Endothelial cell of umbilical vein (primary cell): ENCODE measurements at regions not wholly inside any gene's neighbourhood (a gene's known extent, or its start where the extent isn't known, plus 50 kb on each side); places are given as distances from the start of the nearest gene placed in this dataset.

Experiments used
- BruUV-seq: library from RNA; stranded (reverse); fragments of 400-500 nt; replicated peaks from 2 replicates; lab custom pipeline; 2021; lab: Mats Ljungman, UMichigan
- CTCF ChIA-PET: fragments of 300-600, 350-600 bp; sonication (Branson Sonifier 250); formaldehyde crosslinking; loops from one replicate; lab custom pipeline; 2021; ENCODE audit warnings: antibody characterized with exemption, inconsistent platforms; lab: Charles Lee
- POLR2A ChIA-PET: fragments of 300-600, 350-600 bp; sonication (Branson Sonifier 250); formaldehyde crosslinking; loops from one replicate; lab custom pipeline; 2021; ENCODE audit warnings: antibody characterized with exemption, inconsistent platforms; lab: Charles Lee
- DNase-seq: peaks from one replicate; pipeline ENCODE4 v3.0.0-alpha.2; 2011; ENCODE audit warnings: low read depth, low spot score
- FAIRE-seq: peaks from 2 replicates; lab custom pipeline; 2011; peaks lifted over from hg19 to GRCh38; lab: Jason Lieb, UNC
- H2AFZ ChIP-seq: 2 replicates; pipeline ENCODE4 v1.6.0; 2012; ENCODE audit warnings: low read depth, low read length, control low read depth, inconsistent platforms
- H3K27ac ChIP-seq: 2 replicates; pipeline ENCODE4 v1.5.1; 2011; ENCODE audit warnings: low read depth, mild to moderate bottlenecking, control low read depth, low read length, moderate library complexity; ENCODE audit not compliant: insufficient read depth
- H3K27me3 ChIP-seq, 2 experiments: 2 replicates each; pipeline versions ENCODE4 v1.6.0 to v1.6.1; 2011; ENCODE audit warnings: low read length in 2 of 2, mixed read lengths in 1 of 2; ENCODE audit not compliant: control insufficient read depth in 2 of 2, insufficient read depth in 2 of 2
- H3K36me3 ChIP-seq, 2 experiments: 2 replicates in 1 of 2; 3 replicates in 1 of 2; pipeline ENCODE4 v1.5.1; 2011; ENCODE audit warnings: low read length in 2 of 2, mild to moderate bottlenecking in 1 of 2, moderate library complexity in 1 of 2; ENCODE audit not compliant: control insufficient read depth in 2 of 2, insufficient read depth in 2 of 2; ENCODE audit errors: extremely low read depth in 1 of 2
- H3K4me1 ChIP-seq: 3 replicates; pipeline ENCODE4 v1.5.1; 2011; ENCODE audit warnings: mild to moderate bottlenecking, low read length; ENCODE audit not compliant: control insufficient read depth, insufficient read depth; ENCODE audit errors: extremely low read depth
- H3K4me2 ChIP-seq: 2 replicates; pipeline ENCODE4 v1.6.1; 2011; ENCODE audit warnings: low read length, control low read depth, mixed read lengths; ENCODE audit not compliant: insufficient read depth
- H3K4me3 ChIP-seq, 3 experiments: fragments of 200-600 bp in 1 of 3; sonication (generic), shearing (Covaris generic) in 1 of 3; replicated peaks in 1 of 3; 2 replicates each; pipeline ENCODE4 v1.5.1; 2011 to 2016; ENCODE audit warnings: control low read depth in 3 of 3, low read length in 3 of 3, mild to moderate bottlenecking in 2 of 3, inconsistent platforms in 1 of 3, low read depth in 1 of 3, moderate library complexity in 1 of 3; ENCODE audit not compliant: insufficient read depth in 1 of 3
- H3K79me2 ChIP-seq: 2 replicates; pipeline ENCODE4 v1.6.0; 2012; ENCODE audit warnings: low read length, inconsistent platforms; ENCODE audit not compliant: control insufficient read depth, insufficient read depth
- H3K9ac ChIP-seq: replicated peaks from 2 replicates; pipeline ENCODE3; 2011; ENCODE audit warnings: low read length, control low read depth; ENCODE audit not compliant: insufficient read depth; ENCODE audit errors: extremely low read depth
- H3K9me1 ChIP-seq: replicated peaks from 3 replicates; pipeline ENCODE4 v1.6.0; 2011; ENCODE audit warnings: mild to moderate bottlenecking, low read length; ENCODE audit not compliant: control insufficient read depth, insufficient read depth; ENCODE audit errors: extremely low read depth
- H3K9me3 ChIP-seq: replicated peaks from 2 replicates; pipeline ENCODE4 v1.5.1; 2012; ENCODE audit warnings: low read length, inconsistent platforms; ENCODE audit not compliant: control insufficient read depth, insufficient read depth
- H4K20me1 ChIP-seq: replicated peaks from 2 replicates; pipeline ENCODE3; 2011; ENCODE audit warnings: mild to moderate bottlenecking, low read length; ENCODE audit not compliant: control insufficient read depth, insufficient read depth; ENCODE audit errors: extremely low read depth
- EZH2 ChIP-seq: IDR thresholded peaks from 2 replicates; pipeline ENCODE4 v1.6.1; 2012; ENCODE audit warnings: borderline replicate concordance, low read depth, mild to moderate bottlenecking, moderate library complexity, low read length, inconsistent platforms; ENCODE audit not compliant: severe bottlenecking
- FOS ChIP-seq: IDR thresholded peaks from 2 replicates; pipeline ENCODE4 v1.6.1; 2011; ENCODE audit warnings: mild to moderate bottlenecking, low read length, moderate library complexity, borderline replicate concordance; ENCODE audit not compliant: insufficient read depth
- GATA2 ChIP-seq: IDR thresholded peaks from 2 replicates; pipeline ENCODE4 v1.7.0; 2011; ENCODE audit warnings: low read depth, mild to moderate bottlenecking, moderate library complexity, mixed read lengths, low read length; ENCODE audit not compliant: insufficient read length, insufficient read depth
- JUN ChIP-seq: IDR thresholded peaks from 2 replicates; pipeline ENCODE4 v1.6.1; 2011; ENCODE audit warnings: borderline replicate concordance, low read depth; ENCODE audit not compliant: insufficient read length, insufficient read depth
- MAX ChIP-seq: IDR thresholded peaks from 2 replicates; pipeline ENCODE4 v1.6.1; 2011; ENCODE audit not compliant: insufficient read depth, insufficient read length
- MYC ChIP-seq: IDR thresholded peaks from one replicate; pipeline ENCODE4 v1.6.1; 2011; ENCODE audit warnings: mild to moderate bottlenecking, low read depth, low read length
- POLR2A ChIP-seq: IDR thresholded peaks from 2 replicates; pipeline ENCODE4 v1.6.1; 2012; ENCODE audit warnings: low read depth, mild to moderate bottlenecking, control low read depth, low read length
- POLR2AphosphoS5 ChIP-seq: IDR thresholded peaks from 2 replicates; pipeline ENCODE4 v1.6.1; 2012; ENCODE audit warnings: low read depth, mild to moderate bottlenecking, control low read depth, low read length, moderate library complexity; ENCODE audit not compliant: insufficient read depth
- dilution Hi-C: fragments of 300-500 bp; cut with MboI; formaldehyde crosslinking; loops from one replicate; pipeline ENCODE4 v1.15.0; 2019; ENCODE audit warnings: low sequenced_read_pairs; ENCODE audit not compliant: extremely low pct_ligation_motif_present
- intact Hi-C: fragments of 100-400 bp; cut with micrococcal nuclease; formaldehyde crosslinking; loops from one replicate; pipeline ENCODE4 v1.10.0; 2022
- TF ChIP-seq, protein P1 (sequence below), 2 donors: IDR thresholded peaks; 1 replicate in 1 of 2; 2 replicates in 1 of 2; pipeline ENCODE4 v1.5.1; 2011; ENCODE audit warnings: low read length in 2 of 2, mild to moderate bottlenecking in 2 of 2, moderate library complexity in 2 of 2, control low read depth in 1 of 2, inconsistent platforms in 1 of 2, low read depth in 1 of 2; ENCODE audit not compliant: insufficient read depth in 1 of 2; ENCODE audit errors: extremely low read depth in 1 of 2

DNA sequence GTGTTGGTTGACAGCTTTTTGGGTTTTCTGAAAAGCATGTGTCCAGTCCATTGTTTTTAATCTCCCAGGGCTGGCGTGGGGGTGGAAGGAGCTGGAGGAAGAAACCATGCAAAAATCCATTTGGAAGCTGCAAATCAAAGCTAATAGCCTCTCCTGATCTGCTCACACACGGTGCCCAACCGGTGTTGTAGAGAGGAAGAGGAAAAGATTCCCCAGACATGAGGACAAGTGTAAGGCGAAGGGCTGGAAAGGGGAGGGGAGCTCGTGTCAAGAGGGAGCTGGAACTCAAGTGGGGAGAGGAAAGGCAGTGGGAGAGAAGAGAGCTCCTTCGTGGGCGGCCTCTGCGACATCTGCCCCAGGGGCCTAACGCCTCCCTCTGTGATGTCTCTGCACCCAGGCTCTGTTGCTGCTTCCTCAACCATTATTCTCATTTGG lies 112.3 kb upstream of the IRF2BP2 start:
- dilution Hi-C loops = loop anchor here (10.0 kb wide), 1 partner anchor 353 kb away; no protein-coding TSS in a partner anchor
- peaks cover 90% of the 10 kb centered on the region for H3K4me1 ChIP-seq
- no peaks in the 10 kb centered on the region for H3K27me3 ChIP-seq
- no peaks in the 10 kb centered on the region for H3K9me3 ChIP-seq
- FAIRE-seq = no peak
- no peaks in the 10 kb centered on the region for H3K36me3 ChIP-seq
- H3K79me2 ChIP-seq = no peaks in the 10 kb centered on the region
- no TSS peak for BruUV-seq
- DNase-seq = no peak
- POLR2A ChIA-PET = interaction anchor here (0.6 to 1.6 kb wide), 5 partner anchors 22 to 326 kb away, joined by 4 to 10 read pairs (median 7); partner anchors contain the start of gene IRF2BP2
- H3K9ac ChIP-seq = peak overlapping the region; percentile 95
- CTCF ChIA-PET = interaction anchor here (0.9 to 3.5 kb wide), 12 partner anchors 19 to 361 kb away, joined by 3 to 15 read pairs (median 5); no protein-coding TSS in a partner anchor
- peak overlapping the region; percentile 28 for H3K4me2 ChIP-seq
- intact Hi-C loops = no loop called here
- H2AFZ ChIP-seq = no peak overlapping the region
- no peaks in the 10 kb centered on the region for H3K9me1 ChIP-seq
- TF ChIP-seq FOS (no peak), GATA2 (no peak), EZH2 (no peak), JUN (no peak), POLR2AphosphoS5 (no peak), MYC (no peak), POLR2A (no peak), MAX (no peak)
- TF ChIP-seq, protein P1, sequence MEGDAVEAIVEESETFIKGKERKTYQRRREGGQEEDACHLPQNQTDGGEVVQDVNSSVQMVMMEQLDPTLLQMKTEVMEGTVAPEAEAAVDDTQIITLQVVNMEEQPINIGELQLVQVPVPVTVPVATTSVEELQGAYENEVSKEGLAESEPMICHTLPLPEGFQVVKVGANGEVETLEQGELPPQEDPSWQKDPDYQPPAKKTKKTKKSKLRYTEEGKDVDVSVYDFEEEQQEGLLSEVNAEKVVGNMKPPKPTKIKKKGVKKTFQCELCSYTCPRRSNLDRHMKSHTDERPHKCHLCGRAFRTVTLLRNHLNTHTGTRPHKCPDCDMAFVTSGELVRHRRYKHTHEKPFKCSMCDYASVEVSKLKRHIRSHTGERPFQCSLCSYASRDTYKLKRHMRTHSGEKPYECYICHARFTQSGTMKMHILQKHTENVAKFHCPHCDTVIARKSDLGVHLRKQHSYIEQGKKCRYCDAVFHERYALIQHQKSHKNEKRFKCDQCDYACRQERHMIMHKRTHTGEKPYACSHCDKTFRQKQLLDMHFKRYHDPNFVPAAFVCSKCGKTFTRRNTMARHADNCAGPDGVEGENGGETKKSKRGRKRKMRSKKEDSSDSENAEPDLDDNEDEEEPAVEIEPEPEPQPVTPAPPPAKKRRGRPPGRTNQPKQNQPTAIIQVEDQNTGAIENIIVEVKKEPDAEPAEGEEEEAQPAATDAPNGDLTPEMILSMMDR (IDR thresholded peaks at IDR 0.05; ENCODE audit: extremely low read depth in 1 of 2, insufficient read depth in 1 of 2, low read depth in 1 of 2, low read length in 2 of 2) = no peak
- H4K20me1 ChIP-seq = no peaks in the 10 kb centered on the region
- no peak overlapping the region for H3K4me3 ChIP-seq
- H3K27ac ChIP-seq = peak overlapping the region; percentile 91
